ENCODE measurements at regions not wholly inside any gene's neighbourhood (a gene's known extent, or its start where the extent isn't known, plus 50 kb on each side); places are given as distances from the start of the nearest gene placed in this dataset.

DNA sequence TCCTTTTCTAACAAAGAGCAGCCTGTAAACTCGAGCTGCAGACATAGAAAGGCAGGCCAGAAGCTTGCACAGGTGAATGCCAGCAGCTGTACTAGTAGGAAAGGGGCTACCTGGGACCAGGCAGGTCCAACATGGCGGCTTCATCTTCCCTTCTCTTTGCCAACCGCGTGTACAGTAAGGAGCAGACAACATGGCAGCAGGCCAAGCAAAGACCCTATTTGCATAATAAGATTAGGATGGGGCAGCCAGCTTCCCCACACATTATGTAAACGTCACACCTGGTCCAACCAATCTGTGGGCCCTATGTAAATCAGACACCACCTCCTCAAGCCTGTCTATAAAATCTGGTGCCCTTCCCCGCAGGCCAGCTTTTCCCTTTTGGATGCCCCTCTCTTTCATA is 1186.5 kb upstream of the AUTS2 start:
- no peaks in the 10 kb centered on the region for H3K4me1 ChIP-seq (ENCODE audit: control insufficient read depth in 2 of 2, insufficient read depth in 2 of 2, low read length in 2 of 2)
- no peaks in the 10 kb centered on the region for H3K27me3 ChIP-seq (ENCODE audit: control insufficient read depth in 2 of 2, insufficient read depth in 1 of 2, low read length in 1 of 2)
- no peak overlapping the region for H3K27ac ChIP-seq (ENCODE audit: low read depth in 1 of 2, low read length in 1 of 2)
- peaks cover 1 to 17% of the 10 kb centered on the region in 2 donors for H3K9me3 ChIP-seq (ENCODE audit: control insufficient read depth in 2 of 2, insufficient read depth in 1 of 2, low read length in 1 of 2)
- H3K4me3 ChIP-seq (ENCODE audit: low read length in 2 of 2): no peak overlapping the region
- H3K36me3 ChIP-seq (ENCODE audit: control insufficient read depth in 2 of 2, insufficient read depth in 2 of 2, low read length in 1 of 2): no peaks in the 10 kb centered on the region
- WGBS: 78% methylated on average over 6 of the region's 6 CpGs
- no peak for DNase-seq (ENCODE audit: low read depth in 6 of 9, low spot score in 9 of 9)

DNA sequence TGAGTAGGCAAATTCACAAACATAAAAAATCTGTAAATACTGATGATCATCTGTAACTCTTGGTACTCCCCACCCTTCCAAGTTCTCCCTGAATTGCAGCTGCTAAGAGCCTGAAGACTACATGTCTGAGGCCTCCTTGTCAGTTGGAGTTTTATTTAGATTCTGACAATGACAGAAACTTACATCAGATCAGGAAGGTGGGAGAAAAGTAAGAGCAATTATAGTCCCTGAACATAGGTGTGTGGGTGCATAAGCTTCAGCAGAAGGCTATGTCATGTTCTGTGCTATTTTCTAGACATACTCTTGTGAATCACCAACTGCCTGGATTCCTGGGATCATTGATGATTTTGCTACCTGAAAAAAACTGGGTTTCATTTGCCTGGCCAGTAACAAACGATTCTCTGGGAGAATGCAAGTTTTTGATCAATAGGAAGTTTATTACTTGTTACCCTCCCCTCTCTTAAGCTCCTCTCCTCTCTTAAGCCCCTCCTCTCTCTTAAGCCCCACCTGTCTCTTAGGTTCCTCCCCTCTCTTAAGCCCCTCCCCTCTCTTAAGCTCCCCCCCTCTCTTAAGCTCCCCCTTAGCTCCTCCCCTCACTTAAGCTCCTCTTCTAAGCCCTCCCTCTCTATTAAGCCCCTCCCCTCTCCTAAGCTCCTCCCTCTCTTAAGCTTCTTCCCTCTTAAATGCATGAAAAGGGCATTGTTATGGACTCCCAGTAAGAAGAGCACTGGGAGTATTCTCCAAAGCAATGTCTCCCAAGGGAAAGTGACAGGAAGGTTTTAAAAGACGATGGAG is 1183.4 kb upstream of the AUTS2 start:
- Histone ChIP-seq H3K27ac (ENCODE audit: low read depth in 1 of 2, low read length in 1 of 2) (no peak overlapping the region), H3K4me1 (ENCODE audit: control insufficient read depth in 2 of 2, insufficient read depth in 2 of 2, low read length in 2 of 2) (no peaks in the 10 kb centered on the region), H3K27me3 (ENCODE audit: control insufficient read depth in 2 of 2, insufficient read depth in 1 of 2, low read length in 1 of 2) (no peaks in the 10 kb centered on the region), H3K4me3 (ENCODE audit: low read length in 2 of 2) (no peak overlapping the region), H3K36me3 (ENCODE audit: control insufficient read depth in 2 of 2, insufficient read depth in 2 of 2, low read length in 1 of 2) (no peaks in the 10 kb centered on the region), H3K9me3 (ENCODE audit: control insufficient read depth in 2 of 2, insufficient read depth in 1 of 2, low read length in 1 of 2) (peaks cover 3 to 21% of the 10 kb centered on the region in 2 donors)
- no peak for DNase-seq (ENCODE audit: low read depth in 6 of 9, low spot score in 9 of 9)
- WGBS: 87% methylated on average over 2 of the region's 2 CpGs

DNA sequence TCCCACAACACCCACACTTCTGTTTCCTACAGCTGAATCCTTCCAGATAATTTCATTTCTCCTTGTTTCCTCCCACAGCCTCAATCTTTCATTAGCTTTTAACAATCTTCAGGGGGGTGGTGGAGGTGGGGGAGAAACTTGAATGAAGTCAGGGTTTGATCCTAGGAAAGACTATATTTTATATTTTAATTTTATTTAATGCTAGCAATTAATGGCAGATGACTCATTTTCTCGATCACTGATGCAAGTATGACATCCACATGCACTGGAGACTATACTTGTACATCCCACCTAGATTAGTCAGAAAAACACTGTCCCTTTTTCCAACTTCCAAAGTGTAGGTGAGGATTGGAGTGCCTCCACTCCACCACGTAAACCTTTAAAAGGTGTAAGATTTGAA is 1181.3 kb upstream of the AUTS2 start:
- DNase-seq (ENCODE audit: low read depth in 6 of 9, low spot score in 9 of 9): no peak
- H3K4me1 ChIP-seq (ENCODE audit: control insufficient read depth in 2 of 2, insufficient read depth in 2 of 2, low read length in 2 of 2): no peaks in the 10 kb centered on the region
- no peak overlapping the region for H3K4me3 ChIP-seq (ENCODE audit: low read length in 2 of 2)
- peaks cover 2 to 18% of the 10 kb centered on the region in 2 donors for H3K9me3 ChIP-seq (ENCODE audit: control insufficient read depth in 2 of 2, insufficient read depth in 1 of 2, low read length in 1 of 2)
- H3K36me3 ChIP-seq (ENCODE audit: control insufficient read depth in 2 of 2, insufficient read depth in 2 of 2, low read length in 1 of 2): no peaks in the 10 kb centered on the region
- WGBS: 94% methylated on average over 2 of the region's 2 CpGs
- H3K27me3 ChIP-seq (ENCODE audit: control insufficient read depth in 2 of 2, insufficient read depth in 1 of 2, low read length in 1 of 2): no peaks in the 10 kb centered on the region
- H3K27ac ChIP-seq (ENCODE audit: low read depth in 1 of 2, low read length in 1 of 2): no peak overlapping the region

DNA sequence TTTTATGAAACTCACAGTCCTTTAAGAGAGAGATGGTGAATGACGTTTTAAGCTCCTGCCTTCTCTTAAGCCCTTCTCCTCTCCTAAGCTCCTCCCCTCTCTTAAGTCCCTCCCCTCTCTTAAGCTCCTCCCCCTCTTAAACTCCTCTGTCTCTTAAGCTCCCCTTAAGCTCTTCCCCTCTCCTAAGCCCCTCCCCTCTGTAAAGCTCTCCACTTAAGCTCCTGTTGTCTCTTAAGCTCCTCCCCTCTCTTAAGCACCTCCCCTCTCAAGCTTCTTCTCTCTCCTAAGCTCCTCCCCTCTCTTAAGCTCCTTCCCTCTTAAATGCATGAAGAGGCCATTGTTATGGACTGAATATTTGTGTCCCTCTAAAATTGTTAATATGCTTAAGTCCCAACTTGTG is 1180.6 kb upstream of the AUTS2 start:
- Histone ChIP-seq H3K9me3 (ENCODE audit: control insufficient read depth in 2 of 2, insufficient read depth in 1 of 2, low read length in 1 of 2) (peaks cover 2 to 18% of the 10 kb centered on the region in 2 donors), H3K36me3 (ENCODE audit: control insufficient read depth in 2 of 2, insufficient read depth in 2 of 2, low read length in 1 of 2) (no peaks in the 10 kb centered on the region), H3K27me3 (ENCODE audit: control insufficient read depth in 2 of 2, insufficient read depth in 1 of 2, low read length in 1 of 2) (no peaks in the 10 kb centered on the region), H3K4me1 (ENCODE audit: control insufficient read depth in 2 of 2, insufficient read depth in 2 of 2, low read length in 2 of 2) (no peaks in the 10 kb centered on the region), H3K4me3 (ENCODE audit: low read length in 2 of 2) (no peak overlapping the region), H3K27ac (ENCODE audit: low read depth in 1 of 2, low read length in 1 of 2) (no peak overlapping the region)
- 70% methylated on average over 1 of the region's 1 CpG for WGBS
- no peak for DNase-seq (ENCODE audit: low read depth in 6 of 9, low spot score in 9 of 9)

DNA sequence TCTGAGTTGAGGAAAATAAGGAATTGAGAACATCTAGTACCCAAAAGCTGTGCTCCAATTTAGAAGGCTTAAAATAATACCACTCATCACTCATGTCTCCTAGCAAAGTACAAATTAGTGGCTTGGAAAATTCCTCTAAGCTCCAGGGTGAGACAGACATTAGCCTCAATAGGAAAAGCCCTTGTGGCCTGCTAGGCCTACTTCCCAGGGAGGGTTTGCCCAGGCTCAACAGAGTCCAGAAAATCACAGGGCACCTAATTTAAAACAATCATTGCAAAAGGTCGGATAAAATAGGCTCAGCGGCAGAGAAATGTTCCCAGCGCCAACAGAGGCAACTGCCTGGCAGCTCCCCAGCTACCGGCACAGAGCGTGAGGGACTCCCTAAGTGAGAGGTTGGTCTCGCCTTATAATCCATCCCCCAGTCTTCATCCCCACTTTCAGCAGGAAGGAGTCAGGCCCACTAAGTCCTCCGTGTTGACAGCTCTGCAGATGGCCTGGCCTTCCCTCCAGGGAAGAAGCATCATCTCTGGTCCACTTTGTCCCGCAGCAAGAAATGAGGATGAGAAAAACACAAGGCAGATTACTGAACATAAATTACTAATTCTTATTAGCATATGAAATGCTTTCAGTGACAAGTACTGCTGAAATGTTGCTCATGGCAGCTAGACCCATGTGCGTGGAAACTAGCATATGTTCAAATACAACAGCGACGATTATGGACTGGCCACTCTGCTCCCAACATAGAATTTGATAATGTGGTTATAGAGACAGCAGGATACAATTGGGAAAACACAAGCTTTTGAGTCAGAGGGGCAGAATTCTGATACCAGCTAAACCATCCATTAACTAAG is 1177.7 kb upstream of the AUTS2 start:
- no peaks in the 10 kb centered on the region for H3K4me1 ChIP-seq (ENCODE audit: control insufficient read depth in 2 of 2, insufficient read depth in 2 of 2, low read length in 2 of 2)
- no peak overlapping the region for H3K27ac ChIP-seq (ENCODE audit: low read depth in 1 of 2, low read length in 1 of 2)
- H3K36me3 ChIP-seq (ENCODE audit: control insufficient read depth in 2 of 2, insufficient read depth in 2 of 2, low read length in 1 of 2): no peaks in the 10 kb centered on the region
- no peak overlapping the region for H3K4me3 ChIP-seq (ENCODE audit: low read length in 2 of 2)
- no peaks in the 10 kb centered on the region for H3K27me3 ChIP-seq (ENCODE audit: control insufficient read depth in 2 of 2, insufficient read depth in 1 of 2, low read length in 1 of 2)
- peaks cover 2 to 25% of the 10 kb centered on the region in 2 donors for H3K9me3 ChIP-seq (ENCODE audit: control insufficient read depth in 2 of 2, insufficient read depth in 1 of 2, low read length in 1 of 2)
- WGBS: 94% methylated on average over 11 of the region's 11 CpGs
- DNase-seq (ENCODE audit: low read depth in 6 of 9, low spot score in 9 of 9): no peak

DNA sequence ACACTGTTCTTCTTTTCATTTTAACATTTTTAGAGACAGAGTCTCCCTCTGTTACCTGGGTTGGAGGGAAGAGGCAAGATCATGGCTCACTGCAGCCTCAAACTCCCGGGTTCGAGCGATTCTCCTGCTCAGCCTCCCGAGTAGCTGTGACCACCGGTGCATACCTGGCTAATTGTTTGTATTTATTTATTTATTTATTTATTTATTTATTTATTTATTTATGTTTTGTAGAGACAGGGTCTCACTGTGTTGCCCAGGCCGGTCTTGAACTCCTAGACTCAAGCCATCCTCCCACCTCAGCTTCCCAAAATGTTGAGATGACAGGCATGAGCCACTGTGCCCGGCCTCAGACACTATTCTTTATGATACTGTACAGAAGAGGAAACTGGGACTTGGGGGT is 1176.6 kb upstream of the AUTS2 start:
- H3K27me3 ChIP-seq (ENCODE audit: control insufficient read depth in 2 of 2, insufficient read depth in 1 of 2, low read length in 1 of 2): no peaks in the 10 kb centered on the region
- no peak overlapping the region for H3K27ac ChIP-seq (ENCODE audit: low read depth in 1 of 2, low read length in 1 of 2)
- no peaks in the 10 kb centered on the region for H3K36me3 ChIP-seq (ENCODE audit: control insufficient read depth in 2 of 2, insufficient read depth in 2 of 2, low read length in 1 of 2)
- DNase-seq (ENCODE audit: low read depth in 6 of 9, low spot score in 9 of 9): no peak
- H3K4me3 ChIP-seq (ENCODE audit: low read length in 2 of 2): no peak overlapping the region
- H3K9me3 ChIP-seq (ENCODE audit: control insufficient read depth in 2 of 2, insufficient read depth in 1 of 2, low read length in 1 of 2): peaks cover 2 to 21% of the 10 kb centered on the region in 2 donors
- no peaks in the 10 kb centered on the region for H3K4me1 ChIP-seq (ENCODE audit: control insufficient read depth in 2 of 2, insufficient read depth in 2 of 2, low read length in 2 of 2)
- WGBS: 93% methylated on average over 7 of the region's 7 CpGs

DNA sequence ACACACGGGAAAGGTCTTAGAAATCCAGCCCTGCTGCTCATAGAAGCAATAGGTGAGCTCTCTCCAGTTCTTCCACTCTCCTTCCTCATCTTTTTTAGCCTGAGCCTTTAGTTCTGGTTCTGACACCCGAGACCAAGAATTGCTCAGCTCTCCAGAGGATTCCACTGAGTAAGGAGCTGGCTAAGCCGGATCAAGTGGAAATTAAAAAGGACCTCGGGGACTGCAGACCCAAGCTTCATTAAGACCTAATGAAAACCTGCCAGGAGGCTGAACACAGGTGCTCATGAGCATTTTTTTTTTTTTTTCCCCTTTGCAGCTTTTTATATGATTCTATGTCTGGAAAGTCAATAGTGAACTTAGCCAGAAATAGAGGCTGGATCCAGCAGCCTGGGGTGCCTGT is 1176.0 kb upstream of the AUTS2 start:
- no peak overlapping the region for H3K4me3 ChIP-seq (ENCODE audit: low read length in 2 of 2)
- no peaks in the 10 kb centered on the region for H3K36me3 ChIP-seq (ENCODE audit: control insufficient read depth in 2 of 2, insufficient read depth in 2 of 2, low read length in 1 of 2)
- 78% methylated on average over 4 of the region's 4 CpGs for WGBS
- H3K9me3 ChIP-seq (ENCODE audit: control insufficient read depth in 2 of 2, insufficient read depth in 1 of 2, low read length in 1 of 2): peaks cover 2 to 24% of the 10 kb centered on the region in 2 donors
- H3K4me1 ChIP-seq (ENCODE audit: control insufficient read depth in 2 of 2, insufficient read depth in 2 of 2, low read length in 2 of 2): no peaks in the 10 kb centered on the region
- no peak overlapping the region for H3K27ac ChIP-seq (ENCODE audit: low read depth in 1 of 2, low read length in 1 of 2)
- DNase-seq (ENCODE audit: low read depth in 6 of 9, low spot score in 9 of 9): no peak
- no peaks in the 10 kb centered on the region for H3K27me3 ChIP-seq (ENCODE audit: control insufficient read depth in 2 of 2, insufficient read depth in 1 of 2, low read length in 1 of 2)

DNA sequence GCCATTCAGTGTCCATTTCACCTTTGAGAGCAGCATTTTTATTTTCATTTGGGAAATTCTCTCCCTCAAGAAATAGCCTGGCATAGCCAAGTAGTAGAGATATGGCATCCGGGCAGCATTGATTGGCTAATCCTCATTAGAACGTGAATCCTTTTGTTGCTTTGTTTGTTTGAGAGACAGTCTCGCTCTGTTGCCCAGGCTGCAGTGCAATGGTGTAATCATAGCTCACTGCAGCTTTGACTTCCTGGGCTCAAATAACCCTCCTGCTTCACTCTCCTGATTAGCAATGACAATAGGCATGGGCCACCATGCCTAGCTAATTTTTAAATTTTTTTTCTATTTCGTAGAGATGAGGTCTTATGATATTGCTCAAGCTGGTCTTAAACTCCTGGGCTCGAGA is 1174.9 kb upstream of the AUTS2 start:
- DNase-seq (ENCODE audit: low read depth in 6 of 9, low spot score in 9 of 9): no peak
- H3K36me3 ChIP-seq (ENCODE audit: control insufficient read depth in 2 of 2, insufficient read depth in 2 of 2, low read length in 1 of 2): no peaks in the 10 kb centered on the region
- no peaks in the 10 kb centered on the region for H3K27me3 ChIP-seq (ENCODE audit: control insufficient read depth in 2 of 2, insufficient read depth in 1 of 2, low read length in 1 of 2)
- no peak overlapping the region for H3K4me3 ChIP-seq (ENCODE audit: low read length in 2 of 2)
- H3K4me1 ChIP-seq (ENCODE audit: control insufficient read depth in 2 of 2, insufficient read depth in 2 of 2, low read length in 2 of 2): no peaks in the 10 kb centered on the region
- H3K9me3 ChIP-seq (ENCODE audit: control insufficient read depth in 2 of 2, insufficient read depth in 1 of 2, low read length in 1 of 2): peaks cover 2 to 24% of the 10 kb centered on the region in 2 donors
- no peak overlapping the region for H3K27ac ChIP-seq (ENCODE audit: low read depth in 1 of 2, low read length in 1 of 2)
- 77% methylated on average over 5 of the region's 5 CpGs for WGBS

DNA sequence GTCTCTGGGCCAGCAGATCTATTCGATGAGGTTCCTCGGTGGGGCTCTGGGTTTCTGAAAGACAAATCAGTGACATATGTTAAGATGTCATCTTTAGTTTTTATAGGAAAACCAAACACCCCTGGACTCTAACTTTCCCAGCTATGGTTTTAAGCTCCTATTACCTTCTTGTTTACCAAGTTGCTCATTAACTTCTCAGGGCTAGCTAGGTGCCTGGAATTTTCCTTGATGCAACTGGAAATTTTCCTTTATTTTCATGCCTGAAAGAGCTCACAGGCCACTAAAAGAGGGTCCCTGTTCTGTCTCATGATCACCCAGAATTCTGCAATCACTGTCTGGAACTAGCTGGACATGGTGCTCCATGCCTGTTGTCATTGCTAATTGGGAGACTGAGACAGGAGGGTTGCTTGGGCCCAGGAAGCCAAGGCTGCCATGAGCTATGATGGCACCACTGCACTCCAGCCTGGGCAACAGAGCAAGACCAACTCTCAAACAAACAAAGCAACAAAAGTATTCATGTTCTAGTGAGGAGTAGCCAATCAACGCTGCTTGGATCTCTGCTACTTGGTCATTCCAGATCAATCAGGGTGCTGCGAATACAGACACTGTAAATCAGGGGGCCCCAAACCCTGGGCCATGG is 1173.5 kb upstream of the AUTS2 start:
- Histone ChIP-seq H3K9me3 (ENCODE audit: control insufficient read depth in 2 of 2, insufficient read depth in 1 of 2, low read length in 1 of 2) (peaks cover 0 to 21% of the 10 kb centered on the region in 2 donors), H3K4me3 (ENCODE audit: low read length in 2 of 2) (no peak overlapping the region), H3K27me3 (ENCODE audit: control insufficient read depth in 2 of 2, insufficient read depth in 1 of 2, low read length in 1 of 2) (no peaks in the 10 kb centered on the region), H3K36me3 (ENCODE audit: control insufficient read depth in 2 of 2, insufficient read depth in 2 of 2, low read length in 1 of 2) (no peaks in the 10 kb centered on the region), H3K27ac (ENCODE audit: low read depth in 1 of 2, low read length in 1 of 2) (no peak overlapping the region), H3K4me1 (ENCODE audit: control insufficient read depth in 2 of 2, insufficient read depth in 2 of 2, low read length in 2 of 2) (no peaks in the 10 kb centered on the region)
- no peak for DNase-seq (ENCODE audit: low read depth in 6 of 9, low spot score in 9 of 9)
- WGBS: 92% methylated on average over 4 of the region's 4 CpGs

Measured in thymus (tissue), 11 donors.